PFSK-1 (cell line): ENCODE measurements at regions not wholly inside any gene's neighbourhood (a gene's known extent, or its start where the extent isn't known, plus 50 kb on each side); places are given as distances from the start of the nearest gene placed in this dataset.

ENCODE experiments used
- FOXP2 ChIP-seq: optimal IDR thresholded peaks from 2 replicates; pipeline ENCODE3; 2011; ENCODE audit warnings: borderline replicate concordance, control low read depth, inconsistent platforms; ENCODE audit not compliant: insufficient read depth; ENCODE audit errors: extremely low read length, extremely low read depth
- POLR2AphosphoS5 ChIP-seq: IDR thresholded peaks from 2 replicates; pipeline ENCODE4 v1.6.1; 2012; ENCODE audit warnings: low read depth, mild to moderate bottlenecking, control low read depth, low read length, moderate library complexity
- SIN3A ChIP-seq: IDR thresholded peaks from 2 replicates; pipeline ENCODE4 v1.6.1; 2012; ENCODE audit warnings: mild to moderate bottlenecking, low read length, moderate library complexity, borderline replicate concordance; ENCODE audit not compliant: insufficient read depth
- TAF1 ChIP-seq: IDR thresholded peaks from 2 replicates; pipeline ENCODE4 v1.6.1; 2012; ENCODE audit warnings: low read length, control low read depth, borderline replicate concordance; ENCODE audit not compliant: insufficient read depth
- TF ChIP-seq, protein P1 (sequence below), 2 experiments: IDR thresholded peaks; 2 replicates each; pipeline versions ENCODE4 v1.6.1 to v1.8.0; 2011 to 2012; ENCODE audit warnings: low read depth in 2 of 2, low read length in 2 of 2, control low read depth in 1 of 2, inconsistent platforms in 1 of 2, mild to moderate bottlenecking in 1 of 2, moderate library complexity in 1 of 2; ENCODE audit not compliant: insufficient read depth in 1 of 2

- TF ChIP-seq TAF1 (no peak), FOXP2 (no peak), SIN3A (no peak), POLR2AphosphoS5 (no peak)
- TF ChIP-seq, protein P1, sequence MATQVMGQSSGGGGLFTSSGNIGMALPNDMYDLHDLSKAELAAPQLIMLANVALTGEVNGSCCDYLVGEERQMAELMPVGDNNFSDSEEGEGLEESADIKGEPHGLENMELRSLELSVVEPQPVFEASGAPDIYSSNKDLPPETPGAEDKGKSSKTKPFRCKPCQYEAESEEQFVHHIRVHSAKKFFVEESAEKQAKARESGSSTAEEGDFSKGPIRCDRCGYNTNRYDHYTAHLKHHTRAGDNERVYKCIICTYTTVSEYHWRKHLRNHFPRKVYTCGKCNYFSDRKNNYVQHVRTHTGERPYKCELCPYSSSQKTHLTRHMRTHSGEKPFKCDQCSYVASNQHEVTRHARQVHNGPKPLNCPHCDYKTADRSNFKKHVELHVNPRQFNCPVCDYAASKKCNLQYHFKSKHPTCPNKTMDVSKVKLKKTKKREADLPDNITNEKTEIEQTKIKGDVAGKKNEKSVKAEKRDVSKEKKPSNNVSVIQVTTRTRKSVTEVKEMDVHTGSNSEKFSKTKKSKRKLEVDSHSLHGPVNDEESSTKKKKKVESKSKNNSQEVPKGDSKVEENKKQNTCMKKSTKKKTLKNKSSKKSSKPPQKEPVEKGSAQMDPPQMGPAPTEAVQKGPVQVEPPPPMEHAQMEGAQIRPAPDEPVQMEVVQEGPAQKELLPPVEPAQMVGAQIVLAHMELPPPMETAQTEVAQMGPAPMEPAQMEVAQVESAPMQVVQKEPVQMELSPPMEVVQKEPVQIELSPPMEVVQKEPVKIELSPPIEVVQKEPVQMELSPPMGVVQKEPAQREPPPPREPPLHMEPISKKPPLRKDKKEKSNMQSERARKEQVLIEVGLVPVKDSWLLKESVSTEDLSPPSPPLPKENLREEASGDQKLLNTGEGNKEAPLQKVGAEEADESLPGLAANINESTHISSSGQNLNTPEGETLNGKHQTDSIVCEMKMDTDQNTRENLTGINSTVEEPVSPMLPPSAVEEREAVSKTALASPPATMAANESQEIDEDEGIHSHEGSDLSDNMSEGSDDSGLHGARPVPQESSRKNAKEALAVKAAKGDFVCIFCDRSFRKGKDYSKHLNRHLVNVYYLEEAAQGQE (IDR thresholded peaks at IDR 0.05; ENCODE audit: insufficient read depth in 1 of 2, low read depth in 2 of 2, low read length in 2 of 2) = no peak
Measured at GRCh38 chr9:28887188-28887884, 1314.1 kb upstream of the C9orf72 start.

DNA sequence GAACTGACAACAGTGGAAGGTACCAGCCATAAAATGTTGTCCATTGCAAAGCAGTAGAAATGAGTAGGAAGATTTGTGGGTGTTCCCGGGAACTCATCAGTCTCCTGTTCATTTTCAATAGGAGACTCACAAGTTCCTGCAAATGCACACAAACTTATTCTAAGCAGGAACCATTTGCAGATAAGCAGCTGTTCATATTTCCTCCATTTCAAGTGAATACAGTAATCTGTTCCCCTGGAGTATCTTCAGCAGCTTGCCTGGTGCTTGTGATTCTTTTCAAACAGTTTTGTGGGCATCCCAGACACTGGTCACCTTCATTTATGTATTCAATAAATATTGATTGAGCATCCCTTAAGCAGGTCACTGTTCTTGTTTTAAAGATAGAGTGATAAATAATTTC lies 1315.5 kb upstream of the C9orf72 start:
- TF ChIP-seq POLR2AphosphoS5 (no peak), TAF1 (no peak), FOXP2 (no peak), SIN3A (no peak)
- TF ChIP-seq, protein P1 (IDR thresholded peaks at IDR 0.05; ENCODE audit: insufficient read depth in 1 of 2, low read depth in 2 of 2, low read length in 2 of 2) = no peak

GRCh38 chr9:28892538-28892937 lies 1319.3 kb upstream of the C9orf72 start:
- no peak for TF ChIP-seq SIN3A
- no peak for TF ChIP-seq POLR2AphosphoS5
- TF ChIP-seq FOXP2 = no peak
- TF ChIP-seq, protein P1 (IDR thresholded peaks at IDR 0.05; ENCODE audit: insufficient read depth in 1 of 2, low read depth in 2 of 2, low read length in 2 of 2) = no peak
- no peak for TF ChIP-seq TAF1

DNA sequence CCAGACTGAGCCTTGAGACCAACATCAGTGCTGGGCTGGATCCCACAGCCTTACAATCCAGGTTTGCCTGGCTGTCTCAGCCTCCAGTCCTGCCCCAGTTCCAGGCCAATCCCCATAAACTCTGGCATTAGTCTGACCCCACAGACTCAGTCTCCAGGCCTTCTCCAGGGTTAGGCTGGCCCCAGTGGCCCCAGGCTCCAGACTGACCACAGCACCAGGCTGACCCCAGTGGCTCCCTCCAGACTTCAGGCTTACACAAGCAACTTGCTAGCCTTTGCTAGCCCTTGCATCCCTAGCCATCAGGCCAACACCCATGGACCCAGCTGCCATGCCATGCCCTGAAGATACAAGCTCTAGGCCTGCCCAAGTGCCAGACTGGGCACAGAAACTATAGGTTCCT lies 1326.0 kb upstream of the C9orf72 start:
- TF ChIP-seq POLR2AphosphoS5 = no peak
- no peak for TF ChIP-seq SIN3A
- TF ChIP-seq, protein P1 (IDR thresholded peaks at IDR 0.05; ENCODE audit: insufficient read depth in 1 of 2, low read depth in 2 of 2, low read length in 2 of 2) = no peak
- no peak for TF ChIP-seq TAF1
- no peak for TF ChIP-seq FOXP2

DNA sequence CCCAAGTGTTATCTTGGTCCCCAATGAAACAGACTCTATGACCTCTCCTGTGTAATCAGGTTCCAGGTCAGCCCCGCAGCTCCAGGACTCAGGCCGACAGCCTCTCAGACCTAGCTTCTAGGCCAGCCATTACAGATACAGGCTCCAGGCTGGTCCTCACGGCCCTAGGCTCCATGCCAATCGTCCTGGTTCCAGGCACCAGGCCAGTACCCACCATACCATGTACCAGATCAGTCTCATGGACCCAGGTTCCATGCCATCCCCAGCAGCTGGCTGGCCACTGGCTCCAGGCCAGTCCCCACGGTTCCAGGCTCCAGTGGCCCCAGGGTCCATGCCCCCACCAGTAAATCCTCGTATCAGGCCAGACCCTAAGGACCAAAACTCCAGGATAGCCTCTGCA lies 1326.6 kb upstream of the C9orf72 start:
- TF ChIP-seq FOXP2 (no peak), SIN3A (no peak), POLR2AphosphoS5 (no peak), TAF1 (no peak)
- TF ChIP-seq, protein P1 (IDR thresholded peaks at IDR 0.05; ENCODE audit: insufficient read depth in 1 of 2, low read depth in 2 of 2, low read length in 2 of 2) = no peak
